Endodermal cell (in vitro differentiated cells): ENCODE measurements at regions not wholly inside any gene's neighbourhood (a gene's known extent, or its start where the extent isn't known, plus 50 kb on each side); places are given as distances from the start of the nearest gene placed in this dataset.

Source experiments
- DNase-seq: peaks from one replicate; pipeline ENCODE4 v3.0.0-alpha.2; 2017
- H3K27ac ChIP-seq: 2 replicates; pipeline ENCODE4 v1.5.1; 2013; ENCODE audit warnings: mild to moderate bottlenecking, low read depth, low read length, moderate library complexity
- H3K27me3 ChIP-seq: 2 replicates; pipeline ENCODE4 v1.6.1; 2013; ENCODE audit warnings: mild to moderate bottlenecking, low read length, moderate library complexity; ENCODE audit not compliant: insufficient read depth, control insufficient read depth, poor library complexity, severe bottlenecking
- H3K36me3 ChIP-seq: 2 replicates; pipeline ENCODE4 v1.7.0; 2013; ENCODE audit warnings: mild to moderate bottlenecking, low read length, moderate library complexity; ENCODE audit not compliant: control insufficient read depth, insufficient read depth
- H3K4me1 ChIP-seq: one replicate; pipeline ENCODE4 v1.7.0; 2013; ENCODE audit warnings: low read length; ENCODE audit not compliant: control insufficient read depth, insufficient read depth
- H3K4me3 ChIP-seq: 2 replicates; pipeline ENCODE4 v1.5.1; 2013; ENCODE audit warnings: mild to moderate bottlenecking, low read length, moderate library complexity
- H3K9ac ChIP-seq: 2 replicates; pipeline ENCODE4 v1.6.1; 2013; ENCODE audit warnings: mild to moderate bottlenecking, low read length, moderate library complexity; ENCODE audit not compliant: poor library complexity, severe bottlenecking; ENCODE audit errors: extremely low read depth
- H3K9me3 ChIP-seq: 2 replicates; pipeline ENCODE4 v1.6.1; 2013; ENCODE audit warnings: mild to moderate bottlenecking, low read length, moderate library complexity; ENCODE audit not compliant: control insufficient read depth
- H3K27ac Mint-ChIP-seq: 2 replicates; pipeline ENCODE4 v1.8.0; 2020; ENCODE audit warnings: mixed read lengths
- H3K27me3 Mint-ChIP-seq: 2 replicates; pipeline ENCODE4 v1.8.0; 2021; ENCODE audit warnings: mild to moderate bottlenecking, mixed read lengths; ENCODE audit not compliant: insufficient read depth
- H3K36me3 Mint-ChIP-seq: 2 replicates; pipeline ENCODE4 v1.8.0; 2020; ENCODE audit warnings: low read depth, mixed read lengths
- H3K4me1 Mint-ChIP-seq: 2 replicates; pipeline ENCODE4 v1.8.0; 2020; ENCODE audit warnings: mixed read lengths
- H3K4me3 Mint-ChIP-seq: 2 replicates; pipeline ENCODE4 v1.8.0; 2020; ENCODE audit warnings: mild to moderate bottlenecking, moderate library complexity, mixed read lengths
- H3K9me3 Mint-ChIP-seq: 2 replicates; pipeline ENCODE4 v1.8.0; 2020; ENCODE audit warnings: mild to moderate bottlenecking, mixed read lengths
- CTCF ChIP-seq: fragments of 200-600 bp; sonication (generic); conservative IDR thresholded peaks from 2 replicates; pipeline ENCODE4 v1.5.0; 2021; ENCODE audit warnings: antibody characterized with exemption, mild to moderate bottlenecking
- WGBS, 2 experiments: methylation state at CpG; one replicate each; pipeline versions ENCODE4 v1.1.5 to v1.1.7; 2013; ENCODE audit warnings: missing lambda C conversion rate in 2 of 2, mixed read lengths in 1 of 2; ENCODE audit not compliant: insufficient coverage in 1 of 2, insufficient read length in 1 of 2; 5-methylcytosine and 5-hydroxymethylcytosine counted together

DNA sequence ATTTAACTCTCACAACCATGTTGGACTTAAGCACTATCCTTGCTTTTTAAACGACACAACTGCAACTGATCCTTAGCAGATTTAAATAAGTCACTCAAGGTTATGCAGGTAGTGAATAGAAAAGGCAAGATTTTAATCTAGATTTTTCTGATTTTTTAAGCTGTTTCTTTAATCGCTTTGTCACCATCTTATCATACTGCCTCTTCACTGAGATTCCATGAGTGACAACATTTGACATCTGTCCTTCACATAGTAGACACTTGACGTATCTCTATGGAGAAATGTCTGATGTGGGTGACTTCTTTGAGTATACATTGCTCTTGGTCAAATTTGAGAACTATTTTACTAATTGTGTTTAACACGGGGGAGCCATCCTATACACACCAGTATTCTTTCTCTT lies 839.7 kb downstream of the GATA3 start:
- Histone ChIP-seq H3K9me3 (no peaks in the 10 kb centered on the region), H3K27me3 (no peaks in the 10 kb centered on the region), H3K9ac (no peak overlapping the region), H3K4me1 (no peaks in the 10 kb centered on the region), H3K4me3 (no peak overlapping the region), H3K36me3 (no peaks in the 10 kb centered on the region), H3K27ac (no peak overlapping the region)
- Mint-ChIP-seq H3K4me1 (no peaks in the 10 kb centered on the region), H3K9me3 (no peaks in the 10 kb centered on the region), H3K4me3 (no peak overlapping the region), H3K27ac (no peak overlapping the region), H3K27me3 (peaks cover 9% of the 10 kb centered on the region), H3K36me3 (no peaks in the 10 kb centered on the region)
- WGBS, 2 experiments = 94% methylated on average over 4 of the region's 4 CpGs; no CpG with 5 or more reads in 1 of the 2 experiments
- no peak for TF ChIP-seq CTCF
- DNase-seq = no peak

- no peak for TF ChIP-seq CTCF
- no peak overlapping the region for H3K4me3 ChIP-seq
- H3K36me3 Mint-ChIP-seq = no peaks in the 10 kb centered on the region
- peaks cover under 1% of the 10 kb centered on the region for H3K4me1 Mint-ChIP-seq
- H3K9ac ChIP-seq = no peak overlapping the region
- DNase-seq = no peak
- H3K27me3 ChIP-seq = peaks cover 15% of the 10 kb centered on the region
- H3K27me3 Mint-ChIP-seq = peaks cover 18% of the 10 kb centered on the region
- H3K27ac ChIP-seq = no peak overlapping the region
- 92 to 100% methylated on average over 4 of the region's 5 CpGs for WGBS, 2 experiments
- H3K27ac Mint-ChIP-seq = no peak overlapping the region
- H3K4me1 ChIP-seq = no peaks in the 10 kb centered on the region
- no peaks in the 10 kb centered on the region for H3K9me3 Mint-ChIP-seq
- H3K9me3 ChIP-seq = no peaks in the 10 kb centered on the region
- no peak overlapping the region for H3K4me3 Mint-ChIP-seq
- no peaks in the 10 kb centered on the region for H3K36me3 ChIP-seq
Observed at GRCh38 chr10:8897769-8898168, 843.3 kb downstream of the GATA3 start.

DNA sequence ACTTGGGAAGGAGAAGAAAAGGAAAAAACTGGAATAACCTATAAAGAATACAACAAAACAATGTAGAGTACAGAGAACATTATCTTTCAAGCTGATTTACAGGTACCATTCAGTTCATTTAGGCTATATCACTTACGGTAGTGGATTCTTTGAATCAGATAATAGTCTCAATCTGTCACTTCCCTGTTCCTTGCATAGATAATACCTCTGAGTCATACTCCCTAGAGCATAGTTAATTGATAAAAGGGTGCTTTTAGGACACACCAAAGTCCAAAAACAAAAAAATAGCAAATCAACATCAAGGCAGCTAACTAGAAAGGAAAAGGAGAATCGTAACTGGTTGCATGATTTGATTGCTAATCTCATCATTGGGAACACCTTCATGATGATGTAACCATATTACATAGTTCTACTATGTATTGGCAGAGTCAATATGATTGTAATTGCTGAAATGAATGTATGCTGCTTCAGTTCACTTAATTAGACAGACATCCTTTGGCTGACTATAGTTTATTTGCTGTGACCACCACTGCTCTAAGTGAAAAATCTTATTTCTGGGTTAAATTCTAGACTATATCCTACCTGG lies 844.4 kb downstream of the GATA3 start:
- Histone ChIP-seq H3K9me3 (no peaks in the 10 kb centered on the region), H3K9ac (no peak overlapping the region), H3K36me3 (no peaks in the 10 kb centered on the region), H3K4me1 (peaks cover 3% of the 10 kb centered on the region), H3K27ac (no peak overlapping the region), H3K27me3 (peaks cover 15% of the 10 kb centered on the region), H3K4me3 (no peak overlapping the region)
- Mint-ChIP-seq H3K9me3 (no peaks in the 10 kb centered on the region), H3K27ac (no peak overlapping the region), H3K4me1 (peaks cover 11% of the 10 kb centered on the region), H3K36me3 (no peaks in the 10 kb centered on the region), H3K27me3 (peaks cover 18% of the 10 kb centered on the region), H3K4me3 (no peak overlapping the region)
- TF ChIP-seq CTCF = no peak
- 90 to 100% methylated on average over 1 to 2 of the region's 2 CpGs for WGBS, 2 experiments
- no peak for DNase-seq
